Prostate gland (tissue), 2 donors: ENCODE measurements at regions not wholly inside any gene's neighbourhood (a gene's known extent, or its start where the extent isn't known, plus 50 kb on each side); places are given as distances from the start of the nearest gene placed in this dataset.

Experiments used
- DNase-seq: peaks from one replicate; pipeline ENCODE4 v3.0.0-alpha.2; 2019; ENCODE audit warnings: low spot score
- H3K27ac ChIP-seq, 2 donors: fragments of 200-600 bp; sonication (generic); 2 replicates each; pipeline ENCODE4 v1.5.1; 2017 to 2019
- H3K27me3 ChIP-seq: fragments of 200-600 bp; sonication (generic); replicated peaks from 2 replicates; pipeline ENCODE4 v1.5.1; 2019; ENCODE audit not compliant: insufficient read depth
- H3K36me3 ChIP-seq, 2 donors: fragments of 200-600 bp; sonication (generic); 1 replicate in 1 of 2; 2 replicates in 1 of 2; pipeline versions ENCODE4 v1.5.1 to v1.8.1; 2017 to 2019
- H3K4me1 ChIP-seq: fragments of 200-600 bp; sonication (generic); replicated peaks from 2 replicates; pipeline ENCODE4 v1.5.1; 2019
- H3K4me3 ChIP-seq, 2 donors: fragments of 200-600 bp; sonication (generic); 2 replicates each; pipeline ENCODE4 v1.5.1; 2017 to 2019
- H3K9me3 ChIP-seq: fragments of 200-600 bp; sonication (generic); 2 replicates; pipeline ENCODE4 v1.5.1; 2017
- POLR2A ChIP-seq: fragments of 450-650 bp; IDR thresholded peaks from one replicate; pipeline ENCODE4 v1.6.1; 2016; ENCODE audit warnings: antibody characterized with exemption, mild to moderate bottlenecking
- POLR2AphosphoS5 ChIP-seq: sonication (generic); formaldehyde crosslinking; IDR thresholded peaks from one replicate; pipeline ENCODE4 v1.6.1; 2017; ENCODE audit warnings: antibody characterized with exemption
- WGBS: methylation state at CpG from one replicate; pipeline ENCODE4 v1.1.5; 2018; 5-methylcytosine and 5-hydroxymethylcytosine counted together
- intact Hi-C: fragments of 100-400 bp; cut with DNase I; formaldehyde crosslinking; loops from one replicate; pipeline ENCODE4 v1.14.2; 2022
- TF ChIP-seq, protein P1 (sequence below), 4 experiments: fragments of 200-600 bp in 2 of 4; fragments of 450-650 bp in 2 of 4; sonication (generic) in 2 of 4; IDR thresholded peaks; 1 replicate in 3 of 4; 2 replicates in 1 of 4; pipeline ENCODE4 v1.5.1; 2016 to 2019; ENCODE audit warnings: antibody characterized with exemption in 4 of 4, mild to moderate bottlenecking in 2 of 4, moderate library complexity in 2 of 4

DNA sequence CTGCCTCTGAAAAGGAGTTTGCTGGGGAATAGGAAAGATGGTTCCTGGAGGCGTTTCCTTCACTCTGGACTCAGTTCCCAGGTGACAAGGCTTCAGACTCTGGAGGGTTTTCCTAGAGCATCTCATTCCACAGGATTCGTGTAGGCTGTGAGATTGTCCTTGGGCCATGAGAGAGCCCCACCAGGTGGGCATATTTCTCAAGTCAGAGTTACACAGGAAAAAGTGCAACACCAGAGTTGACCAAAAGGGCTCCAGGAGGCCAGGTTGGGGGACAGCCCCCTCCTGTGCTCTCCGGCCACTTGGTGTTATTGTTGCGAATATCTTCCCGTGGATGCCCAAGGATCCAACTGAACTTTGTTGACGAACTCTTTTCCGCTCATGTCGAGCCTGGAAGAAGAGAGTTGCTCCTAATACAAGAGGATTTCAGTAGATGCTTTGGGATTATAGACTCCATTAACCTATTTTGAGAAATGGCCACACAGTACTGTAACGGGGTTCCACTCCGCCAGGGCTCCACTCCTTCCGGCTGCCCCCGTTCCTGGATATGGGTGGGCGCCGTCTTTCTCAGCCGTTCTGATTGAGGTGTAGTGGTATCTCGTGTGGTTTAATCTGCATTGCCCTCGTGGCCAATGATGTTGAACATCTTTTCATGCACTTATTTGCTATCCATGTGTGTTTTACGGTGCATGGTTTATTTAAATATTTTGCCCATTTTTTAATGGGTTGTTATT lies 580.3 kb downstream of the BRD1 start:
- no peak for DNase-seq
- Histone ChIP-seq H3K27me3 (peaks cover 2% of the 10 kb centered on the region), H3K4me1 (no peaks in the 10 kb centered on the region), H3K9me3 (no peaks in the 10 kb centered on the region), H3K4me3 (no peak overlapping the region), H3K27ac (no peak overlapping the region), H3K36me3 (no peaks in the 10 kb centered on the region)
- TF ChIP-seq POLR2A (no peak), POLR2AphosphoS5 (no peak)
- TF ChIP-seq, protein P1, sequence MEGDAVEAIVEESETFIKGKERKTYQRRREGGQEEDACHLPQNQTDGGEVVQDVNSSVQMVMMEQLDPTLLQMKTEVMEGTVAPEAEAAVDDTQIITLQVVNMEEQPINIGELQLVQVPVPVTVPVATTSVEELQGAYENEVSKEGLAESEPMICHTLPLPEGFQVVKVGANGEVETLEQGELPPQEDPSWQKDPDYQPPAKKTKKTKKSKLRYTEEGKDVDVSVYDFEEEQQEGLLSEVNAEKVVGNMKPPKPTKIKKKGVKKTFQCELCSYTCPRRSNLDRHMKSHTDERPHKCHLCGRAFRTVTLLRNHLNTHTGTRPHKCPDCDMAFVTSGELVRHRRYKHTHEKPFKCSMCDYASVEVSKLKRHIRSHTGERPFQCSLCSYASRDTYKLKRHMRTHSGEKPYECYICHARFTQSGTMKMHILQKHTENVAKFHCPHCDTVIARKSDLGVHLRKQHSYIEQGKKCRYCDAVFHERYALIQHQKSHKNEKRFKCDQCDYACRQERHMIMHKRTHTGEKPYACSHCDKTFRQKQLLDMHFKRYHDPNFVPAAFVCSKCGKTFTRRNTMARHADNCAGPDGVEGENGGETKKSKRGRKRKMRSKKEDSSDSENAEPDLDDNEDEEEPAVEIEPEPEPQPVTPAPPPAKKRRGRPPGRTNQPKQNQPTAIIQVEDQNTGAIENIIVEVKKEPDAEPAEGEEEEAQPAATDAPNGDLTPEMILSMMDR (IDR thresholded peaks at IDR 0.05), result no peak
- intact Hi-C loops, result no loop called here
- WGBS, result 87% methylated on average over 18 of the region's 18 CpGs

GRCh38 chr22:49244466-49245420 lies 582.9 kb downstream of the BRD1 start:
- Histone ChIP-seq H3K4me1 (no peaks in the 10 kb centered on the region), H3K4me3 (no peak overlapping the region), H3K9me3 (no peaks in the 10 kb centered on the region), H3K27me3 (peaks cover 10% of the 10 kb centered on the region), H3K27ac (no peak overlapping the region), H3K36me3 (no peaks in the 10 kb centered on the region)
- TF ChIP-seq POLR2AphosphoS5, result no peak
- TF ChIP-seq, protein P1 (IDR thresholded peaks at IDR 0.05), result no peak
- TF ChIP-seq POLR2A, result no peak
- no peak for DNase-seq
- intact Hi-C loops, result no loop called here
- WGBS, result 88% methylated on average over 16 of the region's 16 CpGs

DNA sequence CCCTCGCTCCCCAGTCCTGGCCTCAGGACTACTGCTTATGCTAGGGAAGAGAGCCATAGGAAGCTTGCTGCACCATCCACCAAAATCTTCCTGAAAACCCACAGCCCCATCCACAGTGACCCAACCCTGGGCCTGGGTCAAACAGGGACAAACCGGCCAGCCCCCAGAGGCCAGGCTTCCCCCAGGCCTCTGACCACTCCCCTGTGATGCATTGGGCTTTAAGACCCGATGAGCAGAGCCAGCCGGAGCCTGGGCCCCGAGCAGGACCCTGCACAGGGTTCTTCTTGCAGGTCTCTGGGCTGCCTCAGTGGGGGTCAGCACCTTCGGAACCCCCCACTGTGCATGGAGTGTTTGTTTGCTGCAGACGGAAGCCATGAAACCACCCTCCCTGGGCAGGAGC lies 583.7 kb downstream of the BRD1 start:
- H3K27me3 ChIP-seq, result peaks cover 10% of the 10 kb centered on the region
- no peak for TF ChIP-seq POLR2A
- TF ChIP-seq, protein P1 (IDR thresholded peaks at IDR 0.05), result no peak
- no peak for TF ChIP-seq POLR2AphosphoS5
- DNase-seq, result peak; percentile 2
- no peaks in the 10 kb centered on the region for H3K4me1 ChIP-seq
- WGBS, result 84% methylated on average over 7 of the region's 7 CpGs
- no peak overlapping the region for H3K27ac ChIP-seq
- H3K4me3 ChIP-seq, result no peak overlapping the region
- no peaks in the 10 kb centered on the region for H3K36me3 ChIP-seq
- H3K9me3 ChIP-seq, result no peaks in the 10 kb centered on the region
- intact Hi-C loops, result no loop called here

DNA sequence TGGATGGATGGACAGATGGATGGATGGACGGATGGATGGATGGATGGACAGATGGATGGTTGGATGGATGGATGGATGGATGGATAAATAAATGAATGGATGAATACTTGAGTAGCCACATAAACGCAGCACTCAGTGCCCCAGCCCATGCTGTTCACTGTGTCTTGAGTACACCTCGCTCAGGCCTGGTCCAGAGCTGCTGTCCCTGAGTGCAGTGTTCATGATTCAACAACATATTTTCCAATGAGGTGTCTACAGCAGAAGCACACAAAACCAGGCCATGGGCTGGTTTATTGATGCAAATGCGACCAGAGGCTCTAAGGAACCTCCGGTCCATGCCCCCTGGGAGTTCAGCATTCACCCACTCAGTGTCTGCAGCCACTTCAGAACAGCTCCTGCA lies 584.3 kb downstream of the BRD1 start:
- Histone ChIP-seq H3K9me3 (no peaks in the 10 kb centered on the region), H3K36me3 (no peaks in the 10 kb centered on the region), H3K27me3 (peaks cover 10% of the 10 kb centered on the region), H3K4me1 (no peaks in the 10 kb centered on the region), H3K27ac (no peak overlapping the region), H3K4me3 (no peak overlapping the region)
- intact Hi-C loops, result no loop called here
- DNase-seq, result no peak
- 88% methylated on average over 5 of the region's 5 CpGs for WGBS
- TF ChIP-seq POLR2AphosphoS5, result no peak
- TF ChIP-seq, protein P1 (IDR thresholded peaks at IDR 0.05), result no peak
- TF ChIP-seq POLR2A, result no peak
